Hepatocyte (in vitro differentiated cells): ENCODE measurements at regions not wholly inside any gene's neighbourhood (a gene's known extent, or its start where the extent isn't known, plus 50 kb on each side); places are given as distances from the start of the nearest gene placed in this dataset.

Experiments
- DNase-seq: peaks from one replicate; pipeline ENCODE4 v3.0.0-alpha.2; 2016; ENCODE audit warnings: low spot score
- H2AFZ ChIP-seq: fragments of 200-600 bp; sonication (generic); 2 replicates; pipeline ENCODE4 v1.6.0; 2016; ENCODE audit warnings: antibody characterized with exemption, mild to moderate bottlenecking
- H3K27ac ChIP-seq: fragments of 200-600 bp; sonication (generic); 2 replicates; pipeline ENCODE4 v1.5.1; 2016; ENCODE audit warnings: mild to moderate bottlenecking
- H3K27me3 ChIP-seq: fragments of 200-600 bp; sonication (generic); 2 replicates; pipeline ENCODE4 v1.6.1; 2016
- H3K36me3 ChIP-seq: fragments of 200-600 bp; sonication (generic); replicated peaks from 2 replicates; pipeline ENCODE4 v1.5.1; 2016; ENCODE audit warnings: low read depth; ENCODE audit not compliant: insufficient read depth
- H3K4me1 ChIP-seq: fragments of 200-600 bp; sonication (generic); 2 replicates; pipeline ENCODE4 v1.5.1; 2016; ENCODE audit warnings: mild to moderate bottlenecking, moderate library complexity; ENCODE audit not compliant: insufficient read depth
- H3K4me2 ChIP-seq: fragments of 200-600 bp; sonication (generic); 2 replicates; pipeline ENCODE4 v1.6.0; 2016
- H3K4me3 ChIP-seq: fragments of 200-600 bp; sonication (generic); 2 replicates; pipeline ENCODE4 v1.5.1; 2016; ENCODE audit warnings: mild to moderate bottlenecking
- H3K79me2 ChIP-seq: fragments of 200-600 bp; sonication (generic); 2 replicates; pipeline ENCODE4 v1.6.0; 2017; ENCODE audit warnings: mild to moderate bottlenecking
- H3K9me2 ChIP-seq: fragments of 200-600 bp; sonication (generic); replicated peaks from 2 replicates; pipeline ENCODE4 v1.6.0; 2017; ENCODE audit warnings: mild to moderate bottlenecking; ENCODE audit not compliant: insufficient read depth
- H3K9me3 ChIP-seq: fragments of 200-600 bp; sonication (generic); 2 replicates; pipeline ENCODE4 v1.5.1; 2016; ENCODE audit warnings: low read depth, mild to moderate bottlenecking
- H4K20me1 ChIP-seq: fragments of 200-600 bp; sonication (generic); 2 replicates; pipeline ENCODE4 v1.6.0; 2016; ENCODE audit warnings: mild to moderate bottlenecking; ENCODE audit not compliant: insufficient read depth, poor library complexity, severe bottlenecking
- CTCF ChIP-seq: fragments of 200-600 bp; sonication (generic); IDR thresholded peaks from 2 replicates; pipeline ENCODE4 v1.5.1; 2016; ENCODE audit warnings: antibody characterized with exemption, mild to moderate bottlenecking; ENCODE audit not compliant: poor library complexity
- EZH2 ChIP-seq: fragments of 200-600 bp; sonication (generic); IDR thresholded peaks from 2 replicates; pipeline ENCODE4 v1.6.1; 2016; ENCODE audit warnings: antibody characterized with exemption, mild to moderate bottlenecking, borderline replicate concordance
- EZH2phosphoT487 ChIP-seq: fragments of 200-600 bp; sonication (generic); IDR thresholded peaks from one replicate; pipeline ENCODE4 v1.6.1; 2018; ENCODE audit warnings: antibody characterized with exemption, mild to moderate bottlenecking, low read depth, moderate library complexity; ENCODE audit not compliant: unreplicated experiment, severe bottlenecking
- WGBS: methylation state at CpG from one replicate; pipeline ENCODE4 v1.1.6; 2016; ENCODE audit warnings: low lambda C conversion rate; ENCODE audit errors: missing lambda C conversion rate; 5-methylcytosine and 5-hydroxymethylcytosine counted together

- TF ChIP-seq CTCF (no peak), EZH2phosphoT487 (no peak), EZH2 (no peak)
- Histone ChIP-seq H4K20me1 (no peaks in the 10 kb centered on the region), H3K36me3 (no peaks in the 10 kb centered on the region), H3K4me1 (peaks cover 15% of the 10 kb centered on the region), H3K9me3 (no peaks in the 10 kb centered on the region), H3K4me3 (no peak overlapping the region), H3K4me2 (no peak overlapping the region), H2AFZ (no peak overlapping the region), H3K27me3 (no peaks in the 10 kb centered on the region), H3K27ac (no peak overlapping the region), H3K9me2 (no peaks in the 10 kb centered on the region), H3K79me2 (no peaks in the 10 kb centered on the region)
- 73% methylated on average over 12 of the region's 24 CpGs for WGBS
- DNase-seq, result no peak
Observed at GRCh38 chr22:49155770-49156580, 671.7 kb downstream of the BRD1 start.

- no peak for DNase-seq
Observed at GRCh38 chr22:49155039-49155769, 672.5 kb downstream of the BRD1 start.

GRCh38 chr22:49154433-49154832 is 673.2 kb downstream of the BRD1 start:
- Histone ChIP-seq H3K4me2 (no peak overlapping the region), H3K36me3 (no peaks in the 10 kb centered on the region), H3K4me1 (peaks cover 15% of the 10 kb centered on the region), H3K4me3 (no peak overlapping the region), H3K27ac (no peak overlapping the region), H3K9me3 (no peaks in the 10 kb centered on the region), H2AFZ (no peak overlapping the region), H4K20me1 (no peaks in the 10 kb centered on the region), H3K27me3 (no peaks in the 10 kb centered on the region), H3K79me2 (no peaks in the 10 kb centered on the region), H3K9me2 (no peaks in the 10 kb centered on the region)
- 93% methylated on average over 18 of the region's 18 CpGs for WGBS
- DNase-seq, result no peak
- TF ChIP-seq EZH2 (no peak), EZH2phosphoT487 (no peak), CTCF (no peak)

More at GRCh38 chr22:49155039-49155769, 672.5 kb downstream of the BRD1 start:
- H2AFZ ChIP-seq, result no peak overlapping the region
- no peaks in the 10 kb centered on the region for H3K36me3 ChIP-seq
- H4K20me1 ChIP-seq, result no peaks in the 10 kb centered on the region
- H3K27me3 ChIP-seq, result no peaks in the 10 kb centered on the region
- TF ChIP-seq EZH2phosphoT487 (no peak), CTCF (no peak), EZH2 (no peak)
- 84% methylated on average over 25 of the region's 27 CpGs for WGBS
- peaks cover 15% of the 10 kb centered on the region for H3K4me1 ChIP-seq
- H3K9me3 ChIP-seq, result no peaks in the 10 kb centered on the region
- no peaks in the 10 kb centered on the region for H3K9me2 ChIP-seq
- no peak overlapping the region for H3K27ac ChIP-seq
- H3K79me2 ChIP-seq, result no peaks in the 10 kb centered on the region
- H3K4me2 ChIP-seq, result no peak overlapping the region
- H3K4me3 ChIP-seq, result no peak overlapping the region
